NT2/D1 (cell line): ENCODE measurements at regions not wholly inside any gene's neighbourhood (a gene's known extent, or its start where the extent isn't known, plus 50 kb on each side); places are given as distances from the start of the nearest gene placed in this dataset.

Experiments
- DNase-seq: peaks from one replicate; pipeline ENCODE4 v3.0.0-alpha.2; 2011; ENCODE audit warnings: low read depth, low spot score
- H3K27me3 ChIP-seq: 2 replicates; pipeline ENCODE4 v1.6.0; 2011; ENCODE audit warnings: mild to moderate bottlenecking; ENCODE audit not compliant: insufficient read length, insufficient read depth
- H3K36me3 ChIP-seq: 2 replicates; pipeline ENCODE4 v1.6.1; 2011; ENCODE audit warnings: mild to moderate bottlenecking, low read length, mixed read lengths; ENCODE audit not compliant: insufficient read depth, insufficient read length
- H3K4me1 ChIP-seq: 2 replicates; pipeline ENCODE4 v1.5.1; 2011; ENCODE audit not compliant: insufficient read depth, insufficient read length
- H3K4me3 ChIP-seq: 2 replicates; pipeline ENCODE4 v1.5.1; 2011; ENCODE audit warnings: low read depth; ENCODE audit not compliant: insufficient read length
- H3K9ac ChIP-seq: 2 replicates; pipeline ENCODE4 v1.6.0; 2011; ENCODE audit warnings: low read depth; ENCODE audit not compliant: insufficient read length
- H3K9me3 ChIP-seq: 2 replicates; pipeline ENCODE4 v1.5.1; 2011; ENCODE audit warnings: mild to moderate bottlenecking, low read length; ENCODE audit not compliant: insufficient read depth
- SUZ12 ChIP-seq: IDR thresholded peaks from 2 replicates; pipeline ENCODE4 v1.6.1; 2011; ENCODE audit not compliant: insufficient read length, insufficient read depth; ENCODE audit errors: extremely low read depth
- YY1 ChIP-seq: IDR thresholded peaks from 2 replicates; pipeline ENCODE4 v1.6.1; 2011; ENCODE audit not compliant: insufficient read length, insufficient read depth
- ZNF274 ChIP-seq: IDR thresholded peaks from 2 replicates; pipeline ENCODE4 v1.6.1; 2011; ENCODE audit warnings: mild to moderate bottlenecking, low read depth, low read length

GRCh38 chr10:62473241-62473640 lies 99.1 kb downstream of the ZNF365 start:
- no peak overlapping the region for H3K4me3 ChIP-seq
- no peaks in the 10 kb centered on the region for H3K36me3 ChIP-seq
- no peaks in the 10 kb centered on the region for H3K9me3 ChIP-seq
- H3K4me1 ChIP-seq = no peaks in the 10 kb centered on the region
- H3K27me3 ChIP-seq = no peaks in the 10 kb centered on the region
- H3K9ac ChIP-seq = no peak overlapping the region
- TF ChIP-seq SUZ12 (no peak), YY1 (no peak), ZNF274 (no peak)
- DNase-seq = no peak

- H3K36me3 ChIP-seq = no peaks in the 10 kb centered on the region
- no peak overlapping the region for H3K4me3 ChIP-seq
- no peak for TF ChIP-seq ZNF274
- TF ChIP-seq YY1 = no peak
- TF ChIP-seq SUZ12 = no peak
- no peaks in the 10 kb centered on the region for H3K4me1 ChIP-seq
- H3K27me3 ChIP-seq = no peaks in the 10 kb centered on the region
- no peak overlapping the region for H3K9ac ChIP-seq
- DNase-seq = no peak
- no peaks in the 10 kb centered on the region for H3K9me3 ChIP-seq
These were observed 101.4 kb downstream of the ZNF365 start for GRCh38 chr10:62475551-62475950.

- Histone ChIP-seq H3K4me3 (no peak overlapping the region), H3K4me1 (no peaks in the 10 kb centered on the region), H3K9ac (no peak overlapping the region), H3K9me3 (no peaks in the 10 kb centered on the region), H3K27me3 (no peaks in the 10 kb centered on the region), H3K36me3 (no peaks in the 10 kb centered on the region)
- TF ChIP-seq SUZ12 (no peak), YY1 (no peak)
- DNase-seq = no peak
These were observed 105.4 kb downstream of the ZNF365 start for GRCh38 chr10:62479523-62479922.

- Histone ChIP-seq H3K9ac (no peak overlapping the region), H3K4me3 (no peak overlapping the region), H3K4me1 (no peaks in the 10 kb centered on the region), H3K36me3 (no peaks in the 10 kb centered on the region), H3K9me3 (no peaks in the 10 kb centered on the region), H3K27me3 (no peaks in the 10 kb centered on the region)
- DNase-seq = no peak
- no peak for TF ChIP-seq YY1
- TF ChIP-seq ZNF274 = no peak
- no peak for TF ChIP-seq SUZ12
These were observed 106.0 kb downstream of the ZNF365 start for GRCh38 chr10:62480196-62480595.

GRCh38 chr10:62482581-62482980 lies 108.4 kb downstream of the ZNF365 start:
- no peak for DNase-seq
- Histone ChIP-seq H3K4me3 (no peak overlapping the region), H3K36me3 (no peaks in the 10 kb centered on the region), H3K4me1 (no peaks in the 10 kb centered on the region), H3K9ac (no peak overlapping the region), H3K27me3 (no peaks in the 10 kb centered on the region), H3K9me3 (no peaks in the 10 kb centered on the region)
- no peak for TF ChIP-seq SUZ12
- no peak for TF ChIP-seq ZNF274
- no peak for TF ChIP-seq YY1

GRCh38 chr10:62491597-62491996 lies 117.4 kb downstream of the ZNF365 start:
- Histone ChIP-seq H3K27me3 (no peaks in the 10 kb centered on the region), H3K9ac (no peak overlapping the region), H3K4me3 (no peak overlapping the region), H3K36me3 (no peaks in the 10 kb centered on the region), H3K4me1 (no peaks in the 10 kb centered on the region), H3K9me3 (no peaks in the 10 kb centered on the region)
- TF ChIP-seq ZNF274 = no peak
- TF ChIP-seq YY1 = no peak
- TF ChIP-seq SUZ12 = no peak
- no peak for DNase-seq

- Histone ChIP-seq H3K27me3 (no peaks in the 10 kb centered on the region), H3K36me3 (no peaks in the 10 kb centered on the region), H3K9me3 (no peaks in the 10 kb centered on the region), H3K4me3 (no peak overlapping the region), H3K9ac (no peak overlapping the region), H3K4me1 (no peaks in the 10 kb centered on the region)
- TF ChIP-seq YY1 (no peak), SUZ12 (no peak), ZNF274 (no peak)
- DNase-seq = no peak
These were observed 118.1 kb downstream of the ZNF365 start for GRCh38 chr10:62492012-62492869.
